Inferior parietal cortex (tissue), 1 donor: ENCODE measurements at regions not wholly inside any gene's neighbourhood (a gene's known extent, or its start where the extent isn't known, plus 50 kb on each side); places are given as distances from the start of the nearest gene placed in this dataset.

ENCODE experiments used
- DNase-seq: peaks from one replicate; pipeline ENCODE4 v3.0.0-alpha.2; 2016; ENCODE audit errors: extremely low spot score

DNA sequence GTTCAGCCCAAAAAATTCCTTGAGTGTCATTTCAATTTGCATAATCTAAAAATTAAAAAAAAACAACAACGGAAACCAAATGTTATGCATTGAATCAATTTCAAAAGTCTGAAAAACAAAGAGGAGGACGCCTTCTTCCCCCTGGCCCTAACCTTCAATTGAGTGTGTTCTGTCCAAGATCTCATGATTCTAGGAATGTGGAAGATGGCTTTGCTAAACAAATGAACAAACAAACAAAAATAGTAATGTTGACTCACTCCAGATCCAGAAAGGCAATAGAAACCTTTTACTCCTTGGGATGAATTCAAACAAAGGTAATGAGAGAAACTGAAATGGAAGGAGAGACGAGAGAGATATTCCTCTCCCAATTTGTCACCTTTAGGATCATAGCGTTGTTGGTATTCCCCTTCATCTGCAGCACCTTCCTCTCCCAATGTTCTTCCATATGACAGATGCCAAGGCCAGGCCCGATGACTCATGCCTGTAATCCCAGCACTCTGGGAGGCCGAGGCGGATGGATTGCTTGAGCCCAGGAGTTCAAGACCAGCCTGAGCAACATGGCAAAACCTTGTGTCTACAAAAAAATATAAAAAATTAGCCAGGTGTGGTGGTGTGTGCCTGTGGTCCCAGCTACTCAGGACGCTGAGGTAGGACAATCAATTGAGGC is 109.2 kb upstream of the ADGRF1 start:
- DNase-seq, result no peak

DNA sequence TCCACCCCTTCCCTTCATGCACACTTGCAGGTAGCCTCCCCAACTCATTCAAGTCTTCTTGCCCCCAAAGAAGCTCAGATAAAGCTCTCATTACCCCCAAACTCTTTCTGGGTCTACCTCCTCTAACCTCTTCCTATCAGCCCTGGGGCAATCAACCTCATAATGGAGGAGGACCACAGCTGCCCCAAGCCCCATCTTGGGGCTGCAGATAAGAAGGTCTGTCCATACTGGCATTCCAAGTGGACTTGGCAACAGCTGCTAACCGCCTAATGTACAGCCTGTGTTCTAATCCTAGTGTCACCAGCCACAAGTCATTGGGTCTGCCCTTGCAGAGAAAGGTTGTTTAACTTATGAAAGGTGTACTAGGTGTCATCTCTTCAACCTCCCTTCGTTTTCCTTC is 107.4 kb upstream of the ADGRF1 start:
- no peak for DNase-seq

GRCh38 chr6:47149066-47149465 is 106.9 kb upstream of the ADGRF1 start:
- DNase-seq, result no peak

DNA sequence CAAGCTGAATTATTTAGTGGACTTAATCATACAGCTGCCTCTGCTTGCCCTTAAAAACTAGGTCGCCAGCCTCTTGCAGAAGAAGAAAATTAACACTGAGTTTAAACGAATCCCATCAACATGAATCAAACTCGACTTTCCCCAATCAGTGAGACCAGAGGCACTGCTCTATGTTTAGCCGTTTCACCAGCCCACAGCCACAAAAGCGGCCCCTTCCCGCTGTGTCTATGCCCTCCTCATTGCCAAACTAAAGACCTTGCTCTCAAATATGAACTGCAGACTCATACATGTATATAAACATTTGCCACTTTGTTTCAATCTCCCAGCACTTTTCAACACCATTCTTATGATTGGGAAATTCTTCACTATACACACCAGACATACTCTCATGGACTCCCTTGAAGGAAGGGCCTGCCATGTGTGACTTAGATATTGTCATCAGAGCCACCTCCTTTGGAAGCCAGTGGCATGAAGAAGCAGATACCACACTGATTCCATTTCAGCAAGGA is 105.8 kb upstream of the ADGRF1 start:
- DNase-seq, result no peak

DNA sequence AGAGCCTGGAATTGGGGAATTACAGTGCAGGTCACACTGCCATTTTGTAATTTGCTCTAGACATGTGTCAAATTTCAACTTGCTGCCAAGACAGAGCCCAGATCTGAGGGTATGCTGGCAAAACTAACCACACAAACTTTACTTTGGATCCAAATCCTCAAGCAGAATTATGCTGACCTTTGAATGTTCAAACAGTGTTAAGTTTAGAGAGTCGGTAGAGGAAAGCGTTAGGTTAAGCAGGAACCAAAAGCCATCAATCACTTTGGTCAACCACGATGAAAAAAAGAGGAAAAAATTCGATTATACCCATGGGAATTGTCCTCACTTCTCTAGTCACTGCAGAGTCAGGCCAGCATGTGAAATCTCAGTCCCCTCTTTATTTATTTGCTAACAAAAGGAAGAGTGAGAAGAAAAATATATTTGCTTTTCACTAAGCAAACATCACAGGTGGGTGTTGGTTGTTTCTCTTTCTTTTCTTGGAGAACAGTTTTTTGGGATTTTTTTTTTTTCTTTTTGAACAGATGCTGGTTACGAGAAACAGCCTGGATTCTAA is 105.1 kb upstream of the ADGRF1 start:
- no peak for DNase-seq

- no peak for DNase-seq
These were observed 104.5 kb upstream of the ADGRF1 start for GRCh38 chr6:47146431-47147174.

GRCh38 chr6:47145212-47145611 is 103.1 kb upstream of the ADGRF1 start:
- no peak for DNase-seq

DNA sequence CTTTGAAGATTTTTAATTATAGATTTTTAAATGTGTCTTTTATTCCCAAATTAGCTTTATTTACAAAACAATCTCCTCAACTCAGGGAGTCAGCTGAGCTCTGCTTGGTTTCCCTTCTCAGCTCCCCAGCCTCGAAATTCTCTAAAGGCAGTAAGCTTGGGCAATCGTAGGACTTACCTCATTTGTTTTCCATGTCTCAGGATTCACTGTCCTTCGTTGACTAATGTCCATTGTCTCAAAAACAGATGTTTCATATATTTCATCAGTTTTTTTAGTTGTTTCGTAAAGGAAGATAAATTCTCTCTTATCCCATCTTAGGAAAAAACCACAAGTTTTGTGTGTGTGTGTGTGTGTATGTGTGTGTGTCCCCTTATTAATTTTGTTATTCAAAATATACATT is 102.2 kb upstream of the ADGRF1 start:
- no peak for DNase-seq

- no peak for DNase-seq
These were observed 99.8 kb upstream of the ADGRF1 start for GRCh38 chr6:47141963-47142362.

DNA sequence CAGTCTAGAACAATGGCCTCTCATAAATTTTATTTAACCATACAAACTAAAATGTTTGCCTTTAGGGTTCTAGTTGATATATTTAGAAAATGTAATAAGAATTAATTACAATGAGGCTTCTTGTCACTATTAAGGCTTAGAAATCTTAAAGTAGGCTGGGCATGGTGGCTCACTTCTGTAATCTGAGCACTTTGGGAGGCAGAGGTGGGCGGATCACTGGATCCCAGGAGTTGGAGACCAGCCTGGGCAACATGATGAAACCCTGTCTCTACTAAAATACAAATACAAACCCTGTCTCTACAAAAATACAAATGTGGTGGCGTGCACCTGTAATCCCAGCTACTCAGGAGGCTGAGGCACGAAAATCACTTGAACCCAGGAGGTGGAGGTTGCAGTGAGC is 99.0 kb upstream of the ADGRF1 start:
- no peak for DNase-seq

DNA sequence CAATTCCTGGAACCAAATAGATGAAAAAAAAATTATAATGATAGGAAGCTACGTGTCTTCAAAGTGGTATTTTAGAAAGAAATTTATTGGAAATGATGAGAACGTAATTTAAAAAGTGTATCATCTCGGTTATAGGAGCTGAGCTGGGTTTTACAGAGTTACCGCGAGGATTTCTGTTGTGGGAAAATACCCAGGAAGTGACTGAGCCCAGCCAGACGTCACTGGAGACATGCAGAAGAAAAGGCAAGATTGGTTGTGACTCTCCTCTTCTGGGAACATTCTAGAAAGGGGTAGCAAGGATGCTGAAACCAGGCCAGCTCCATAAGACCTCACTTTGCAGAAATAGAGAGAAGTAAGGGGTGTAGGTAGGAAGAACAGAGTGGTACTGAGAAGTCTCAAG is 95.9 kb upstream of the ADGRF1 start:
- DNase-seq, result no peak

DNA sequence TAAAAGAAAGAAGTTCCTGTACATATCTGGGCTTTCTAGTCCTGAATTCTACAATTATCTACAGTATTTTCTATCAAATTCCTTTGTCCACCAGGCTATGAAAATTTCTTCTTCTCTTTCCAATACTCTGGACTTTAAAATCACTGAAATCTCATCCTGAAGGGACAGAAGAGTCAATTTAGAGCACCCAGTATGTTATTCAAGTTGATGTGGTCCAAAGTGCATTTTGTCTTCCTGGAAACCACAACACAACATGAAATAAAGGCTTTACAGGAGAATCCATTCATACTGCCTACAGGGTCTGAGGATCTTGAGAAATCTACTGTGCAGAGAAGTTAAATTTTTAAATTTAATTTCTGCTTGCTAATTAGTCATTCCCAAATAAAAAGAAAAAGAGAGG is 94.9 kb upstream of the ADGRF1 start:
- no peak for DNase-seq

GRCh38 chr6:47135772-47136171 is 93.6 kb upstream of the ADGRF1 start:
- DNase-seq, result no peak

- DNase-seq, result peak; percentile 38
These were observed 92.5 kb upstream of the ADGRF1 start for GRCh38 chr6:47134476-47135189.

DNA sequence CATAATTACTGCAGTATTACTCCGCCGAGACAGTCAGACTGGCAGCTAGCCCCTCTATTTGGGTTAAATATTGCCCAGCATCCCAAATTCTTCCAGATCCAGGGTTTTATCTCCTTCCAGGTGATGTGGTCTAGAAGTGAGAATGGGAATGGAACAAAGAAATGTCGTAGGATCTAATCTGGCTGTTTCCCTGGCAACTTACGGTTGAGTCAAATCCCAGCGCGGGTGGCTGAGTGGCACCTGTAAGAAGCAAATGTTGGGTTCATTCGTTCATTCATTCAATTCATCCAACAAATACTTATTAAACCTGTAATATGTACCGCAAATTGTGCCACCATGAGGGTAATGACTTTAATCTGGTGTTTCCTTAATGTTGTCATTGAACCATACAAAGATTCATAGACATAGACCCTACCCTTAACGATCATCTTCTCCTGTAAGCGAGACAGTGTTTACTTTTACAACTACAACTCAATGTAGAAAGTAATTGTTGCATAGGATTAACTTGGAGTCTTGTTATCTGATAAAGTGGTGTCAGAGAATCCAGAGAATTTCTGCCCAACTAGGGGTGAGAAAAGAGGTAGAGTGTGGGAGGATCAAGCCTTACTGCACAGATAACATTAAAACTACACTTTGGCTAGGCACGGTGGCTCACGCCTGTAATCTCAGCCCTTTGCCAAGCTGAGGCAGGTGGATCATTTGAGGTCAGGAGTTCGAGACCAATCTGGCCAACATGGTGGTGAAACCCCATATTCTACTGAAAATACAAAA is 91.3 kb upstream of the ADGRF1 start:
- DNase-seq, result no peak

- no peak for DNase-seq
These were observed 90.6 kb upstream of the ADGRF1 start for GRCh38 chr6:47132724-47133123.

- no peak for DNase-seq
These were observed 89.6 kb upstream of the ADGRF1 start for GRCh38 chr6:47131773-47132172.

DNA sequence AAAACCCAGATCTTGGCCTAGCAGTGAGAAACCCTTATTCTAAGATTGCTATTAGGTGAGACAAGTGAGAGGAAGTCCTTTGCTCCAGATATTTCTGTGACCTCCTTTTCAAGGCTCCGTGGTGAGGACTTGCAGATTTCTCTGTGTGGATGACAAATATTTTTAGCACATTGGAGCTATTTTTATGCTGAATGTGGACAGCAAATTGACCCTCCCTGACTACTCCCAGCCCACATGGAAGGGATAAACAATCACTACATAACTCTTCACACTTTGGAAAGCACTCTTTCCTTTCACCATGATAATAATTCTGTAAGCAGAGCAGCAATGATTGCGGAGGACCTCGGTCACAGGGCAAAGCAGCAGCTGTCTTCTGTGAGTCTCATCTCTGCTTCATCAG is 88.0 kb upstream of the ADGRF1 start:
- DNase-seq, result no peak

DNA sequence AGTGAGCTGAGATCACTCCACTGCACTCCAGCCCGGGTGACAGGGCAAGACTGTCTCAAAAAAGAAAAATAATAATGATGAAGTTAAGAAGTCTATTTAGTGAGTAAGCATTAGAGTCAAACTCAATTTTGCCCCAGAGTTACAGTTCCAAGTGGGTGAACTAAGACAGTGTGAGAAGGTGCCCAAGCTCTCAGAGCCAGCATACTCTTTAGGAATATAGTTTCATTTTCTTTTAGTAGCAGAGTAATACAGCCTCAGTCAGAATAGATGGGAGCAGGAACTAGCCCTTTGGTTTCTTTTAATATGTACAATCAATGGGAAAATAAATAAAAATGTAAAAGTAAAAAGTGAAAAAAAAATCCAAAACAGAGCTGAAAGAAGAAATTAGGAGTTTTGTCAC is 87.0 kb upstream of the ADGRF1 start:
- DNase-seq, result no peak

DNA sequence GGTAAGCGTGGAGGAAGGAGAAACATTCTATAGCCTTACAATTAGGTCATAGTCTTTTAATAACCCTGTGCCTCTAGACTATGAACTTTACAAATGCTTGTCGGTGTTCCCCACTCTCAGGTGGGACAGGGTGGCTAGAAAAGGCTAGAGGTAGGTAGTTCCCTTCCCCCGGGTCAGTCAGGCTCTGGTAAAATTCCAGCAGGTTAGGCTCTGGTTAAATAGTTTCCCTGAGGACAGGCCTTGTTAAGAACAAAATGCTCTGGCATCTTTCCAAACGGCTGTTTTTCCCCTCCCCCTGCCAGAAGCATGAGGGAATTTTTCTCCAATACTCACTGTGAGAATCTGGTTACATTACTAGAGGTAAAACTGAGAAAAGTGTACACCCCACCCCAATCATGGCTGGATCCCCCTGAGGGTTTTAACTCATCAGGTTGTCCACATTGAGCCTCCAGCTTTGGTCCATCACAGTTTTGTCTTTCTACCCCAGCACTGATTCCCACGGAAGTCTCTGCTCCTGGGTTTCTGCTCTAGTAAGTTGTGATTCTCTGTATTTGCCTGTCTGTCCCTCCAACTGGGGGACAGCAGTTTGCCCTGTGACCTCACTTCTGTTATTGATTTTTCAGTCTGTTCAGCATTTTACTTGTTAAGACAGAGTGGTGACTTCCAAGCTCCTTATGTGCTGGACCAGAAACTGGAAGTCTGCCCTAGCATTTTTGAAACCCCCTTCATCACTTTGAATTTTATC is 84.7 kb upstream of the ADGRF1 start:
- no peak for DNase-seq

- no peak for DNase-seq
These were observed 76.5 kb upstream of the ADGRF1 start for GRCh38 chr6:47118611-47119010.
